ENCODE measurements at regions not wholly inside any gene's neighbourhood (a gene's known extent, or its start where the extent isn't known, plus 50 kb on each side); places are given as distances from the start of the nearest gene placed in this dataset.

DNA sequence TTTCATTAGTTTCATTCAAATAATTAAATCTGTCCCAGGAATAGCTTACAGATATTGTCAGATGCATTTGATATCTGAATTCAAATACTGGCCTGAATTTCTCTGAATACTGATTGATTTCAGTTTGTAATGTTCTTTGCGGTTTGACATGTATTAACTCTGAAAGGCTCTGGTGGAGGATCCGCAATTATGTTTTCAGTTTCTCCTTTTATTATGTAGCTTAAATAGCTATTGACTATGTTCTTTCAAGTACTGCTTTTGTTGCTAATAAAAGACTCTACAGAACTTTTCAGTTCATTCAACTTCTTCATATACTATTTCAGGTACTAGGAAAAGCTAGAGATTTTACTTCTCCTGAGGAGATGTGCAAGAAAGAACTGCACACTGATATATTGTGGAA lies 2085.4 kb upstream of the RAG2 start:
- TF ChIP-seq, protein P1, sequence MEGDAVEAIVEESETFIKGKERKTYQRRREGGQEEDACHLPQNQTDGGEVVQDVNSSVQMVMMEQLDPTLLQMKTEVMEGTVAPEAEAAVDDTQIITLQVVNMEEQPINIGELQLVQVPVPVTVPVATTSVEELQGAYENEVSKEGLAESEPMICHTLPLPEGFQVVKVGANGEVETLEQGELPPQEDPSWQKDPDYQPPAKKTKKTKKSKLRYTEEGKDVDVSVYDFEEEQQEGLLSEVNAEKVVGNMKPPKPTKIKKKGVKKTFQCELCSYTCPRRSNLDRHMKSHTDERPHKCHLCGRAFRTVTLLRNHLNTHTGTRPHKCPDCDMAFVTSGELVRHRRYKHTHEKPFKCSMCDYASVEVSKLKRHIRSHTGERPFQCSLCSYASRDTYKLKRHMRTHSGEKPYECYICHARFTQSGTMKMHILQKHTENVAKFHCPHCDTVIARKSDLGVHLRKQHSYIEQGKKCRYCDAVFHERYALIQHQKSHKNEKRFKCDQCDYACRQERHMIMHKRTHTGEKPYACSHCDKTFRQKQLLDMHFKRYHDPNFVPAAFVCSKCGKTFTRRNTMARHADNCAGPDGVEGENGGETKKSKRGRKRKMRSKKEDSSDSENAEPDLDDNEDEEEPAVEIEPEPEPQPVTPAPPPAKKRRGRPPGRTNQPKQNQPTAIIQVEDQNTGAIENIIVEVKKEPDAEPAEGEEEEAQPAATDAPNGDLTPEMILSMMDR (IDR thresholded peaks at IDR 0.05; ENCODE audit: low read depth, low read length), result no peak
- no peak overlapping the region for H3K4me3 ChIP-seq (ENCODE audit: low read depth, low read length)
- H3K27me3 ChIP-seq (ENCODE audit: insufficient read depth, low read depth, severe bottlenecking), result no peaks in the 10 kb centered on the region
- H3K36me3 ChIP-seq, result no peaks in the 10 kb centered on the region
- DNase-seq, result no peak
- H3K9me3 ChIP-seq (ENCODE audit: severe bottlenecking), result no peaks in the 10 kb centered on the region
- no peak overlapping the region for H3K27ac ChIP-seq

DNA sequence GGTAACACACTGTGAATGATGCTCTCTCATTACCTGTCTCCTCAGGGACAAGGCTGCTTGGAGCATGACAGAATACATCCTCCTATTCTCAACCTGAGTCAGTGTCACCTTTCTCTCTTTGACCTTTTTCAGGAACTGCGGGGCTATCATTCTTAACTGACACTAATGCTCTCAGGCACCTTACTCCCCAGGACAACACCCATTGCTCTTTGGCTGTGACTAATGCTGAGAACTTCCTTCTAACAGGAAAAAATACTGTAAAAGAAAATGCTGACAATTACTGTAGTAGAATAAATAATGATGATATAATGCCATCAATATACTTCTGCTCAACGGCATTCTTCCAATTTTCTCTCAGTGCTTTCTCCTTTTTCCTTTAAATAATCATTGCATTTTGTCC lies 2082.7 kb upstream of the RAG2 start:
- no peak overlapping the region for H3K27ac ChIP-seq
- TF ChIP-seq, protein P1 (IDR thresholded peaks at IDR 0.05; ENCODE audit: low read depth, low read length), result no peak
- DNase-seq, result no peak

DNA sequence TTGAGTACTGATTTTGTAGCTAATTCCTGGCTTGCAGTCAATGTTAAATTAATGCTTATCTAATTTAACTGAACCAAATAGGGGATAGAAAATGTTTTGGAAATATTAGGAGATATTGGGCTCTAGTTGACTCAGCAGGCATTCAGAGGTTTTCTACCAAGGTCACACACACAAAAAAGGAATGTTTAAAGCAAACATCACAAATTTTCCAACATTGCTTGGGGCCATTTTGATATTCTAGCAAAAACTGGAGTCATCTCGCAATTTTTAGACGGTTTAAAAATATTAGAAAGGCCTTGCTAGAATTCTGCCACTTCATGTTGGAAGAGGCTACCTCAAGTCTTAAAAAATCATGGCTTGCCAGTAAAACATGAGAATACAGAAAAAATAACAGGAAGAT lies 2082.1 kb upstream of the RAG2 start:
- Histone ChIP-seq H3K9me3 (ENCODE audit: severe bottlenecking) (no peaks in the 10 kb centered on the region), H3K36me3 (no peaks in the 10 kb centered on the region), H3K27me3 (ENCODE audit: insufficient read depth, low read depth, severe bottlenecking) (no peaks in the 10 kb centered on the region), H3K4me3 (ENCODE audit: low read depth, low read length) (no peak overlapping the region), H3K27ac (no peak overlapping the region)
- TF ChIP-seq, protein P1 (IDR thresholded peaks at IDR 0.05; ENCODE audit: low read depth, low read length), result no peak
- no peak for DNase-seq

More for the DNA sequence above, 2082.7 kb upstream of the RAG2 start:
- Histone ChIP-seq H3K27me3 (ENCODE audit: insufficient read depth, low read depth, severe bottlenecking) (no peaks in the 10 kb centered on the region), H3K9me3 (ENCODE audit: severe bottlenecking) (no peaks in the 10 kb centered on the region), H3K36me3 (no peaks in the 10 kb centered on the region), H3K4me3 (ENCODE audit: low read depth, low read length) (no peak overlapping the region)

DNA sequence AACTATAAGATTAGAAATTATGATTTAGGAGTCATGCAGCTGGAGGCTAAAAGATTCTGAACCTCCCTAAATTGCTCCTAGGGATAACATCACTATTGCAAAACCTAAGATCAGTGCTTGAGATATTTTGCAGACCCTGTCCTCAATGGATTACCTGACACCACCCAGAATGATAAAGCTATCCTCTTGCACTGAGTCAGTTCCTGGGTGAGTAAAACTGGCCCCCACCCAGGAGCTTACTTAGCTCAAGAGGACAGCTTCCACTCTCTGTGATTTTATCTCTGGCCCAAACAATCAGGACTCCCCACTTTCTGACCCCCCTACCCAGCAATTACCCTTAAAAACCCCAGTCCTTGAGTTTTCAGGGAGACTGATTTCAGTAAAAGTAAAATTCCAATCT lies 2074.4 kb upstream of the RAG2 start:
- no peak overlapping the region for H3K27ac ChIP-seq
- no peaks in the 10 kb centered on the region for H3K36me3 ChIP-seq
- no peaks in the 10 kb centered on the region for H3K27me3 ChIP-seq (ENCODE audit: insufficient read depth, low read depth, severe bottlenecking)
- no peaks in the 10 kb centered on the region for H3K9me3 ChIP-seq (ENCODE audit: severe bottlenecking)
- TF ChIP-seq, protein P1 (IDR thresholded peaks at IDR 0.05; ENCODE audit: low read depth, low read length), result no peak
- no peak overlapping the region for H3K4me3 ChIP-seq (ENCODE audit: low read depth, low read length)
- DNase-seq, result no peak

DNA sequence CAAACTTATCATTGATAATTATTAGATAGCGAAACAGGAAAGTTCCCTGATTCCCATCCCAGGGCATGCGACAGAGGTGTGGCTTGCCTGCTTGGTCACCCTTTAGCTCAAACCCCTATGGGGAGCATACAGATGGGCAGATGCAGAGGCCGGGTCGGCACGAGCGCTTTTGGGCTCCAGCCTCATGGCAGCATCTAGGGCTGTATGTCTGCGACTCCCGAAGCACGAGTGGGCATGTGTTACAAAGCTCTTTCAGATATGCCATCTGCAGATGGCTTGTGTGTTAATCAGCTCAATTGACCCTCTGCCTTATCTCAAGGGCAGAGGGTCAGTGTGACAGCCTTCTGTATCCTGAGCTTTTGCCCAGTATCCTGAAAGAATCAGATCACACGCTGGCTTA lies 2069.3 kb upstream of the RAG2 start:
- Histone ChIP-seq H3K27me3 (ENCODE audit: insufficient read depth, low read depth, severe bottlenecking) (no peaks in the 10 kb centered on the region), H3K4me3 (ENCODE audit: low read depth, low read length) (peak overlapping the region; percentile 13), H3K27ac (peak overlapping the region; percentile 47), H3K36me3 (no peaks in the 10 kb centered on the region), H3K9me3 (ENCODE audit: severe bottlenecking) (no peaks in the 10 kb centered on the region)
- TF ChIP-seq, protein P1 (IDR thresholded peaks at IDR 0.05; ENCODE audit: low read depth, low read length), result no peak
- peak; percentile 57 for DNase-seq

DNA sequence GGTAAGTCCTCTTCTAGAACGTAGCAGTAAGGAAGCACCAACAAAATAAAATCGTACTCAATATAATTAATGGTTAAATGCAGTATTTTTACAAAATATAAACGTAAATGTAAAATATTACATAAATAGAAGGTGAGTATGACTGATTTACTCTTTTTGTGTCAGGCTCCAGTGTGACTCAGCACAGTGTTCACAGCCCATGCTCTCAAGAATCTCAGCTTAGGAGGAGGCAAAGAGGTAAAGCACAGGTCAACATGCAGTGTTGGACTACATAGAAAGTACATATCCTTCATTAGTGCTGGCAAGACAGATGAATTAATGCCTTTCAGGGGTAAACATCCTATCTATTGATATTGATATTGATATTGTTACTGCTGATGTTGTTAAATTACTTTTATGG lies 2050.6 kb upstream of the RAG2 start:
- Histone ChIP-seq H3K9me3 (ENCODE audit: severe bottlenecking) (no peaks in the 10 kb centered on the region), H3K27me3 (ENCODE audit: insufficient read depth, low read depth, severe bottlenecking) (no peaks in the 10 kb centered on the region), H3K4me3 (ENCODE audit: low read depth, low read length) (no peak overlapping the region), H3K36me3 (no peaks in the 10 kb centered on the region), H3K27ac (no peak overlapping the region)
- no peak for DNase-seq
- TF ChIP-seq, protein P1 (IDR thresholded peaks at IDR 0.05; ENCODE audit: low read depth, low read length), result no peak
